DMS153 treated with DMSO at 0.1 percent for 48 hours (cell line): ENCODE measurements at regions not wholly inside any gene's neighbourhood (a gene's known extent, or its start where the extent isn't known, plus 50 kb on each side); places are given as distances from the start of the nearest gene placed in this dataset.
"Not testable (repeated sequence)": the region's sequence is repeated elsewhere in the genome, so short reads cannot be mapped to it uniquely, and the experiment has no call there.

Source experiments
- DNase-seq: peaks from one replicate; lab custom pipeline; 2025; ENCODE audit not compliant: unreplicated experiment; lab: John Stamatoyannopoulos, UW

DNA sequence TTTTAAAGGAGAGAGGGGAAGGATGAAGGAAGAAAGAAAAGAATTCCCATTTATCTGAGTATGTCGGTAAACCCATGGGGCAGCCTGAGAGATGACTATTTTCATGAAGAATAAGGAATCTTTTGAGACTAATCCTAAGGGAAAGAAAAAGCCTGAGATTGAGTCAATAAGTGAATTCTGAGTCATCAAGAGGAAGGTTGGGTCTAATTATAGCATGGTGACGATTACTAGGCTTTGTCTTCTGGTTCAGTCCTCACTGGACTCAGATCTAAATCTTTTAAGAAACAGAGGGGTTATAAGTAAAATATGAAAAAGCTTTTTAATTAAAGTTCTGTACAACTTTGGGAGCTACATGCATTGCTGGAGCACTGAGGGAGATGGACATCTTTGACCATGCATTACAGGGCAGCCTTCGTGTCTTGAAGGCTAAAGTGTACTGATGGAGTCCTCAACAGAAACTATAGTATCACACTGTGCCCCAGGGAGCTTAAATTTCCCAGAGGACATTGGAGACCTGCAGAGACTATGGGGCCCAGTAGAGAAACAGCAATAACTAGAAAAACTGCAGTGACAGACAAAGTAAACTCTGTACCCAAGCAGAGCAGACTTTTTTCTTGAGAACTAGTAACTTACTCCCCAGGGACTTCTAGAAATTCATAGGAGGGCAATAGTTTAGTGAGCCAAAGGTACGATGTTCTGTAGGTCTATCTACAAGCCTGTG lies 260.9 kb downstream of the RAD51AP2 start:
- DNase-seq, result no peak

DNA sequence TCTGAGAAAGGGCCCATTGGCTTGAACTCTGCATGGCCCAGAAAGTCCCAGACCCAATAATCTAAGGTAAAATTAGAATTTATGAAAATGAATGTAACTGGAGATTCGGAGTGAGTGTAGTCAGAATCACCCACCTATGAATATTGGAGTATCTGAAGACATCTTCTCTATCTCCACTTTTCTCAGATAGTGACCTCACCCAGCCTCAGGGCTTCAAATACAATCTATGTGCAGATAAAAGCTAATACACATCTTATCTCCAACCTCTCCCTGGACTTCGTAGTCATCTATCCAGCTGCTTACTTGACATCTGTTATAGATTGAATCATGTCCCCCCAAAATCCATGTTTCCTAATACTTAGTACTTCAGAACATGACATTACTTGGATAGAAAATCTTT lies 263.2 kb downstream of the RAD51AP2 start:
- no peak for DNase-seq

DNA sequence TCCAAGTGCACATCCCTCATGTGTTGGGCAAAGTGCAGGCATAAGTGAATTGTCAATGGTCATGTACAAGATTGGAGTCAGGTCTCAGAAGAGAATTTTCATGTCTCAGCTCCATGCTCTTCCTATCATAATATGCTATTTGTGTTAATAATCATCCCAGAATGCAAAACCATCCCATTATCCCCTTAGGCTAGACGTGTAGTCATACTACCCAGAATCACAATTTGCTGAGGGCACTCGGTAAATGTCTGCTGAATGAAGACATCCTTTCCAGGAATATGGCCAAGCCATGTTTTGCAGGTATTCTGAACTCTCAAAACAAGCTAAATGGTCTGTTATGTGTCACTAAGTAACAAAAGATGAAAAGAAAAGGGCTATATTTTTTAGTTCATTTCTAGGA lies 263.8 kb downstream of the RAD51AP2 start:
- no peak for DNase-seq

DNA sequence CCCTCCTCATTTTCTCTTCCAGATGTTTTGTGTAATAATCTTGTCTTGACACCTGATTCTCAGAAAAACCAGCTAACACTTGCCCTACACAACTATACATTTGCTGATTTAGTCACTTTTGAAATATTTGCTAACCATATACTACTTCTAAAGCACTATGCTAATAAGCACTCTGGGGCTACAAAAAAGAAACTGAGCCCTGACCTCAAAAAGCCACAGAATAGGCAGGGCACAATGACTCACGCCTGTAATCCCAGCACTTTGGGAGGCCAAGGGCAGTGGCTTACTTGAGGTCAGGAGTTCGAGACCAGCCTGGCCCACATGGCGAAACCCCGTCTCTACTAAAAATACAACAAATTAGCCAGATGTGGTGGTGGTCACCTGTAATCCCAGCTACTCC lies 266.0 kb downstream of the RAD51AP2 start:
- no peak for DNase-seq

DNA sequence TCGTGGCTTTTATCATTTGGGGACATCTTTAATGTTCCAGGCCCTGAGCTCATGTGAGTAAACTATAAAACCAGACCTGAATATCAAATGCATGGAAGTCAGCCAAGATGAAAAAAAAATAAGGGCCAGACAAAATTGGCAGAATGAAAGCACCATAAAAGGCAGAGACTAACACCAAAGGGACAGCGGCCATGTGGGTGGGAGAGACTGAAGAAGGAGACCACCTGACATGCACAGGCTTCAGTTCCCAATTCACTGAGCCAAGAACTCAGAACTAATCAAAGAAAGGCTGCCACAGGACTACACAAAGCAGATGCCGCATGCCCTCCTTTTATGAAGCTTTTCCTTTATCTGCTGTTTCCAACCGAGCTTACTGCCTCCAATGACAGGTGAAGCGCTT lies 267.1 kb downstream of the RAD51AP2 start:
- DNase-seq, result no peak

DNA sequence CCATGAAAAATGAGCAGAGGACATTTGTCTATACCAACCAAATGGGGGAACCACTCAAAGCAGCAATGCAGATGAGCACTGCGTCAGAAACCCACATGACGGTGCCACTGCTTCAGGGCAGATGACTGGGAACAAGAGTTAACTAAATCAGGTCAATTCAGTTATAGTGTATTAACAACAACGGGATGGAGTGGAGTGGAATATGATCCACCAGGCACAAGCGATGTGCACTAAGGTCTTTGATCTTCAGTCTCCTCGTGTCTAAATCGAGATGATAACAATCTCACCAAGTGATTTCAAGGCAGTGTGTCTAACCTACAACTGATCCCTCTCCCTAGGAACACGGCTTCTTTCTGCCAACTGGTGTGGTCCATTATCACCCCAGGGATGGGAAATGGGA lies 269.0 kb downstream of the RAD51AP2 start:
- no peak for DNase-seq

DNA sequence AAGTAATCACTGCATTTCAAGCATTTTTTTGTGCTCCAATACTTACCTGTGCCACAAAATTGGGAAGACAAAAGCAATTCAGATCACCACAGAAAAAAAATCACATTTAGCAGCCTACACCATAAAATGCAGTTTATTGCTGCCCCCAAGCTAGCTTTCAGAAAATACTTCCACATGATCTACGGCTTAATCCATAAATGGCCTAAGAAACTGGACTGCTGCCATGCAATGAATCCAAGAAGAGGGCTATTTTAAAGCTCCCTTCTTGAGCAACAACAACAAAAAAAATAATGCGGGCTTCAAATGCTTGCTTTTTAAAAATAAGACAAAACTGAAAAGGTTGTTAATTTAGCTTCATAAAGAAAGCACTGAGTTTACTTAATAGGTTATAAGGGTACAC lies 272.3 kb downstream of the RAD51AP2 start:
- no peak for DNase-seq

DNA sequence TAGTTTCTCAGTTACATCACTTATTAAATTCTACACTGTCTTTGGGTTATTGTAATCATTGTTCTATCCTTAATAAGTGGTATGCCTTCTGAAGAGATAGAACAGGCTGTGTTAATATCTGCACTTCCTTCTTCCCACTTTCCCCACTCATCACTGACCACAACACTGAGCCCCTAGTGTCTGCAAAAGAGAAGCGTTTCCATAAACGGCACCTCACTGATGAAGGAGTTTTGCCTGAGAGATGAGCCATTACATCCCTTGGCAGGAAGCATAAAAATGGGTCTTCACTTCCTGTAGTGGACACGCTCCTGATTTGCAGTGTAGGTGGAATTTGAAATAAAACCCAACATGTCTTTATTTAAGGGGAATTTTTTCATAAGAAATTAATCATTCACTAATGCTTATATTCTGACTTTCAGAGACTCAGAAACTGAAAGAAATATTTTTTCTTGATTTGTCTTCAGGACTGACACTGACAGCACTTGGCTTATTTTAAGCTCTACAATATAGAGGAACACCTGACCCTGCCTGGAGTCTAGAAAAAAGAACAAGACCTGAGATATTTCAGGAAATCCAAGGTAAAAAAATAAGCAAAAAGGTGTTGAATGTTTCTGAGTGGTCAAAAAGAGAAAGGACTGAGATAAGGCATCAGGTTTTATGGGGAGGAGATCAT lies 275.3 kb downstream of the RAD51AP2 start:
- no peak for DNase-seq

DNA sequence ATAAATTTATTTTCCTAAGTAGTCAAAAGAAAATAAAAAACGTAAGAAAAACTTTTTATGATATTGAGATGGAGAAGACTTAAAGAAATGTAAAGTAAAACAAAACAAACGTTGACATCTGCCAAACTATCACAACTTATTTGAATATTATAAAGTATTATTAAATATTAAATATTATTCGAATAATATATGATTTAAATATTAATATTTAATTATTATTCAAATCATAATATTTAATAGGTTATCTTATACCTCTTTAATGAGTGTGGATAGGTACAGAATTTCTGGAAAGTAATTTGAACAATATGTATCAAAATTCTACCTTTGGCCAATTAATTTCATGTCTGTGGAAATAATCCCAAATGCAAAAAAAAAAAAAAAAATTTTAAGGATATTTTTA lies 278.7 kb downstream of the RAD51AP2 start:
- no peak for DNase-seq

DNA sequence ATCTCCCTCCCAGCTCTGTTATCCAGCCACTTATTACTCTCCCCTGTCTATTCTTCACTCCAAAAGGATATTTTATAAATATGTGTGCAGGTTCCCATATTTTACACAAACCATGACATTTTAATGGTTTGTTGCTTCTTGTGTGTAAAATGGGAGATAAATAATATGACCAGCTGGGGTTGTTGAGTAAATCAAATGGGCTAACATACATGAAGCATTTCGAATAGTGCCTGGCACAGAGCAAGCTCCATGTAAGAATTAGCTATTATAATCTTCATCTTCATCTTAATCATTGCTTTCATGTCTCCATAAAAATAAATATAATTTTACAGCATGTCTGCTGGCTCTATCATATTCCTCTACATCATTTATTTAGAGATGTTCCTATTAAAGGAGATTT lies 283.1 kb downstream of the RAD51AP2 start:
- no peak for DNase-seq

DNA sequence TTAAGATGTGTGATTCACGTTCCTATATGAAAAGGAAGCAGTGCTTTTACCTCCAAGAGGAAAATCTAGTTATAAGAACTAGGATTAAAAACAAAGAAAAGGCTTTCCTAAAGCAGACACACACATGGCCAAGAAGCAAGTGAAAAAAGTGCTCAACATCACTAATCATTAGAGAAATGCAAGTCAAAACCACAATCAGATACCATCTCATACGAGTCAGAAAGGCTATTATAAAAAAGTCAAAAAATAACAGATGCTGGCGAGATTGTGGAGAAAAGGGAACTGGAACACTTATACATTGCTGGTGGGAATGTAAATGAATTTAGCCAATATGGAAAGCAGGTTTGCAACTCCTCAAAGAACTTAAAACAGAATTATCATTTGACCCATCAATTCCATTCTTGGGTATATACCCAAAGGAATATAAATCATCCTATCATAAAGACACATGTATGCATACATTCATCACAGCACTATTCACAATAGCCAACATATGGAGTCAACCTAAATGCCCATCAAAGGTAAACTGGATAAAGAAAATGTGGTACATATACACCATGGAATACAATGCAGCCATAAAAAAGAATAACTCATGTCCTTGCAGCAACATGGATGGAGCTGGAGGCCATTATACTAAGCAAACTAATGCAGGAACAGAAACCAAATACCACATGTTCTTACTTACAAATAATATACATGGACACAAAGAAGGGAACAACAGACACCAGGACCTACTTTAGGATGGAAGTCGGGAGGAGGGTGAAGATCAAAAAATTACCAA lies 285.3 kb downstream of the RAD51AP2 start:
- no peak for DNase-seq

DNA sequence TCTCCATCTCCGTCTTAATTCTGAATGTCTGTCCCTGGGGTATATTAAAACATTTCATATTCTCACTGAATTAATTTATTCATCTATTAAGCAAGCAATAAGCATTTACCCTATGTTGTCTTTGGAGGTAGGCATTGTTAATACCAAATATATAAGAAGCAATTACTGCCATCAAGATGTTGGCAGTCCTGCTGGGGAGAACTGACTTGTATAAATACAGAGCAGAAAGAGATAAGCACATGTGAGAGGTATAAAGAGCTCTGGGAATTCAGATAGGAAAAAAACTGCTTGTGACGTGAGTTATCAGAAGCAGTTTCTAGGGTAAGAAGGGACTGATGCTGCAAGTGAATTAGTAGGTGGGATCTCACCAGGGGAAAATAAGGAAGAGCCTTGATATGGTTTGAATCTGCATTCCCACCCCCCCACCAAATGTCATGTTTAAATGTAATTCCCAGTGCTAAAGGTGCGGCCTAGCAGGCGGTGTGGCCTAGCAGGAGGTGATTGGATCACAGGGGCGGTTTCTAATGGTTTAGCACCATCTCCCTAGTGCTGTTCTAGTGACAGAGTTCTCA lies 286.8 kb downstream of the RAD51AP2 start:
- no peak for DNase-seq

DNA sequence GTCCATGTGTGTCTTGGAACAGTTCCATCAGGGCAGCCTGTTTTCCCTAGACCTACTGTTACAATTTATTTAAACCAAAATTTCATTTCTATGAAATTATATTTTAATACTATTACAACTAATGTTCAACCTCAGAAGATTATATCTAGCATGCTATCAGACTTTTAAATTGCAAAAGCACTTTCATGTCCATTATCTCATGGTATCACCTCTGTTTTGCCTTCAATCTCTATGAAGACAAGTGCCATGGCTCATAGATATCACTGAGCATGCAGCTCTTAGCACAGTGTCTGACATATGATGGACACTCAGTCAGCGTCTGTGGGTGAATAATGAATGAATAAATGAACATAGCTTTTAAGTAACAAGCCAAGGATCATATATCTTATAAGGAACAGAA lies 288.8 kb downstream of the RAD51AP2 start:
- no peak for DNase-seq

DNA sequence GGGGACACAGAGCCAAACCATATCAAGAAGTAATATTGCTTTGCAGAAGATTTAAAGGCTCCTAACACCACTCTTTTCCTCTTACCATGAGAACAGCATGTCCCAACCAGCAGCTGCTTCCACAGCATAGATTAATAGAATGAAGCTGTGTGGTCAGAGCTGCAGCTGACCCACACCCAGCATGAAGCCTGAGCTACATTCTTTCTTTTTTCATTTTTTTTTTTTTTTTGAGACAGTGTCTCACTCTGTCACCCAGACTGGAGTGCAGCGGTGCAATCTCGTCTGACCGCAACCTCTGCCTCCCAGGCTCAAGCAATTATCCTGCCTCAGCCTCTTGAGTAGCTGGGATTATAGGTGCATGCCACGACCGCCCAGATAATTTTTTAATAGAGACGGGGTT lies 289.8 kb downstream of the RAD51AP2 start:
- DNase-seq, result no peak

DNA sequence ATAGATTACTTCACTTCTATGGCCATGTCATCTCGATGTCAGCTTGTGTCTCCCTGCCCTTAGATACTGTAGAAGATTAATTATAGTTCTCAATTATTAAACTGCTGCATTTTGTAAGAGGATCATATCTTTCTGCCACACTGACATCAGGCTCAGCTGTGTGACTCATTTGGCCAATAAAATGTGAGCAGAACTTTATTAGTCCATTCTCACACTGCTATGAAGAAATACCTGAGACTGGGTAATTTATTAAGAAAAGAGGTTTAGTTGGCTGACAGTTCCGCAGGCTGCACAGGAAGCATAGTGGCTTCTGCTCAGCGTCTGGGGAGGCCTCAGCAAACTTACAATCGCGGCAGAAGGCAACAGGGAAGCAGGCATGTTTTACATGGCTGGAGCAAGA lies 290.4 kb downstream of the RAD51AP2 start:
- DNase-seq, result no peak

DNA sequence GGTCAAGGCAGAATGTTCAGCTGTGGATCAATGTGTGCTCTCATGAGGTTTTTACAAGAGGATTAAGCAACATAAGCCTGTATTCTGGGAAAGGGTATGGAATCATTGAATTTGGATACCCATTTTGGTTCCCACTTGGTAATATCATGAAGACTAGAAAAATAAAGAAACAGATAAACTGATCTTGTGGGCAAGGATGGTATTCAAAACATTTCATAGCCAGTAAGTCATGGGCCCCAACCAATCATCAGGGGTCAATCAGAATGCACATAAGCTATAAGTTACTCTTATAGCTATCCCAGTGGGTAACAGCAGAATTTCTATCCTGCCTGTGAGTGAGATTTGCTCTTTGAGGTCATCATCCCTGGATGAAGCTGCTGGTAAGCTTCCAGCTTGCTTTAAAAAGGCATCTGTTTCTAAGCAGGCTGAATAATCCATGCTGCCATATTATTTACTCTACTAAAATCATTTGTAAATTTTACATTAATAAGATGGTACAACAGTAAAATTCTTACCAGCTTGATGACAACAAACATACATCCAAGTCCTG lies 291.2 kb downstream of the RAD51AP2 start:
- DNase-seq, result no peak

DNA sequence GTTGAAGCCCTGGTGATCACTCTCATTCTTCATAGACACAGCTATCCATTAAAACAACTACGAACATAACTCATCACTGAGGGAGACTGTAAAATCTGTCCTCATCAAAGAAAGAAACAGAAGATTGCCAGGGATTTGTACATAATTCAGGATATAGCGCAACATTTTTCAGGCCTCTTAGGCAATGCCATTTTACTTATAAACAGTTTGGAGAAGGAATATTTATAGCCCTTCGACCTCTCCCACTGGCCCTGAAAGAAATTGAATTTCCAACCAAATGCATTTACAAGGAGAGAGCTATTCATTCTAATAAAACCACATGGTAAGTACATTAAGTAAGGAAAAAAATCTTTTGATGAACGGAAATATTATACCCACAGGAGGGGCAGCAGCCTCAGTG lies 295.0 kb downstream of the RAD51AP2 start:
- DNase-seq, result no peak

DNA sequence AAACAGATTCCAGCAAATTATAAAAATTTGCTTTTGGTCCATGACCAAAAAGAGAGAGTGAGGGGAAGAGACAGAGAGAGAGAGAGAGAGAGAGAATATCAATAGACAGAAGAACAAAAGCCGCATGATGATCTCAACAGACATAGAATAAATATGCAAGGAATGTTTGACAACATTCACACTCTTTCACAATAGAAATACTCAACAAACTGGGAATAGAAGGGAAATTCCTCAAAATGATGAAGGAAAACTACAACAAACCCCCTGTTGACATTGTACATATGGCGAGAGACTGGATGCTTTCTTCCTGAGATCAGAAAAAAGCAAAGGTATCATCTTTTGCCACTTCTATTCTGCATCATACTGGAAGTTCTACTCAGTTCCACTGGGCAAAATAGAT lies 309.7 kb downstream of the RAD51AP2 start:
- DNase-seq, result no peak

DNA sequence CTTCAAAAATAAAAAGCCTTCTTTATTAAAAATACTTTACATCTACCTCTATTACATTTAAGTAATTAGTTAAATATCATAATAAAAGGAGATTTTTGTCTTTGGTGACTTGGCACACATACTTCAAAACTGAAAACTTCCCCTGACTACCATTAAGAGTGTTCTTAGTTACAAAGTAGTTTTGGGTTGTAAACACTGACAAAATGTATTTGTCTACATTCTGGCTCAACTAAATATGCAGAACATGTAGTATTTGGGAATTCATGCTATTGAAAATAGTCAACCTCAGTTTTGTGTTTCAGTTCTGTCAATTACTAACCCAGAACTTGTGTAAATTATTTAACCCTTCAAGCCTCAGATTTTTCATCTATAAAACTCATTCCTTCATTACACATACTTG lies 311.5 kb downstream of the RAD51AP2 start:
- no peak for DNase-seq

DNA sequence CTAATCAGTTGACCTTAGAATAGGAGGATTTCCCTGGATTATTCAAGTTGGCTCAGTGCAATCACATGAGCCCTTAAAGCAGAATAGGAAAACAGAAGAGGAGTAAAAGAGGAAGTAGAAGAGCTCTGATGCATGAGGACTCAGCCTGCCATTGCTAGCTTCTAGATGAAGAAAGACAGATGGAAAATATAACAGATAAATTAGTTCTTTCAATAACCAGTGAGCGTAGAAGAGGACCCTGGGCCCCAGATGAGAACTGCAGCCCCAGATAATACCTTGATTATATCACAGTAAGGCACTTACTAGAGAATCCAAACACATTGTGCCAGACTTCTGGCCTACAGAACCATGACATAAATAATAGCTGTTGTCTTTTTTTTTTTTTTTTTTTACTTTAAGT lies 314.0 kb downstream of the RAD51AP2 start:
- not testable (repeated sequence) for DNase-seq

DNA sequence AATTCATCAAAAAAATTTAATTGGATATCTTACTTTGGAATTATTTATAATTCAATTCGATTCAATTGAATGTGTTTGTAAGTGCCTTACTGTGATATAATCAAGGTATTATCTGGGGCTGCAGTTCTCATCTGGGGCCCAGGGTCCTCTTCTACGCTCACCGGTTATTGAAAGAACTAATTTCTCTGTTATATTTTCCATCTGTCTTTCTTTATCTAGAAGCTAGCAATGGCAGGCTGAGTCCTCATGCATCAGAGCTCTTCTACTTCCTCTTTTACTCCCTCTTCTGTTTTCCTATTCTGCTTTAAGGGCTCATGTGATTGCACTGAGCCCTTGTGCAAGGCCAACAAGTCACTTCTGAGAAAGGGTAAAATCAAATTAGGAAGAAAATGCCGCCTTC lies 315.6 kb downstream of the RAD51AP2 start:
- DNase-seq, result not testable (repeated sequence)

DNA sequence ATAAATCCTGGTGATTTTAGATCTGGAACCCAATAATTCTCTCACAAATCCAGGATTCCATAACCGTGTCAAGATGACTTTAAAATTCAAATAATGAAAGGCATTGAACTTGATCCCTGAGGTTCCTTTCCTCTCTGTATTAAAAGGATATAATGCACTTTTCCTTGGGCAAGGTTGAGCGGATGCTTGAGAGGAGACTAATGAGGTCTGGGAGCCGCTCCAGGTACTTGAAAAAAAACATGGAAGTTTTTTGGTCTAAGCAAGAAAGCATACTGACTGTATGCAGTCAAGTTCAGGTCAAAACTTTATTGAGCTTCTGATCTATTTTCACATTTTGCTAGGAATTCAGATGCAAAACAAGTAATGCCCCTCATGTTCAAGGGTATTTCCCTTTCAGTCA lies 318.5 kb downstream of the RAD51AP2 start:
- no peak for DNase-seq
